GM12891 (cell line): ENCODE measurements at regions not wholly inside any gene's neighbourhood (a gene's known extent, or its start where the extent isn't known, plus 50 kb on each side); places are given as distances from the start of the nearest gene placed in this dataset.

Experiments
- POLR2A ChIP-seq: IDR thresholded peaks from 2 replicates; pipeline ENCODE4 v1.6.1; 2011; ENCODE audit warnings: low read depth, low read length, control low read depth
- POLR2AphosphoS5 ChIP-seq: IDR thresholded peaks from 2 replicates; pipeline ENCODE4 v1.6.1; 2011; ENCODE audit warnings: low read depth, low read length, control low read depth
- TAF1 ChIP-seq: IDR thresholded peaks from 2 replicates; pipeline ENCODE4 v1.6.1; 2011; ENCODE audit warnings: low read depth, low read length, control low read depth

GRCh38 chr12:93325855-93326254 lies 51.9 kb upstream of the NUDT4 start:
- TF ChIP-seq POLR2A = no peak
- no peak for TF ChIP-seq TAF1
- no peak for TF ChIP-seq POLR2AphosphoS5
